Upper lobe of left lung (tissue), 4 donors: ENCODE measurements at regions not wholly inside any gene's neighbourhood (a gene's known extent, or its start where the extent isn't known, plus 50 kb on each side); places are given as distances from the start of the nearest gene placed in this dataset.

Experiments
- EP300 ChIP-seq, 4 donors: sonication (generic); formaldehyde crosslinking; IDR thresholded peaks; one replicate each; pipeline ENCODE4 v1.5.1; 2017; ENCODE audit warnings: antibody characterized with exemption in 4 of 4, control low read depth in 2 of 4
- POLR2A ChIP-seq, 4 donors: fragments of 450-650 bp; IDR thresholded peaks; one replicate each; pipeline ENCODE4 v1.5.1; 2016 to 2017; ENCODE audit warnings: antibody characterized with exemption in 4 of 4, mild to moderate bottlenecking in 2 of 4
- POLR2AphosphoS5 ChIP-seq, 2 donors: sonication (generic); formaldehyde crosslinking; IDR thresholded peaks; one replicate each; pipeline ENCODE4 v1.5.1; 2017; ENCODE audit warnings: antibody characterized with exemption in 2 of 2
- TF ChIP-seq, protein P1 (sequence below), 6 experiments: fragments of 450-650 bp in 4 of 6; fragments of 200-600 bp in 2 of 6; sonication (generic) in 2 of 6; IDR thresholded peaks; one replicate each; pipeline ENCODE4 v1.5.1; 2016 to 2019; ENCODE audit warnings: antibody characterized with exemption in 6 of 6

DNA sequence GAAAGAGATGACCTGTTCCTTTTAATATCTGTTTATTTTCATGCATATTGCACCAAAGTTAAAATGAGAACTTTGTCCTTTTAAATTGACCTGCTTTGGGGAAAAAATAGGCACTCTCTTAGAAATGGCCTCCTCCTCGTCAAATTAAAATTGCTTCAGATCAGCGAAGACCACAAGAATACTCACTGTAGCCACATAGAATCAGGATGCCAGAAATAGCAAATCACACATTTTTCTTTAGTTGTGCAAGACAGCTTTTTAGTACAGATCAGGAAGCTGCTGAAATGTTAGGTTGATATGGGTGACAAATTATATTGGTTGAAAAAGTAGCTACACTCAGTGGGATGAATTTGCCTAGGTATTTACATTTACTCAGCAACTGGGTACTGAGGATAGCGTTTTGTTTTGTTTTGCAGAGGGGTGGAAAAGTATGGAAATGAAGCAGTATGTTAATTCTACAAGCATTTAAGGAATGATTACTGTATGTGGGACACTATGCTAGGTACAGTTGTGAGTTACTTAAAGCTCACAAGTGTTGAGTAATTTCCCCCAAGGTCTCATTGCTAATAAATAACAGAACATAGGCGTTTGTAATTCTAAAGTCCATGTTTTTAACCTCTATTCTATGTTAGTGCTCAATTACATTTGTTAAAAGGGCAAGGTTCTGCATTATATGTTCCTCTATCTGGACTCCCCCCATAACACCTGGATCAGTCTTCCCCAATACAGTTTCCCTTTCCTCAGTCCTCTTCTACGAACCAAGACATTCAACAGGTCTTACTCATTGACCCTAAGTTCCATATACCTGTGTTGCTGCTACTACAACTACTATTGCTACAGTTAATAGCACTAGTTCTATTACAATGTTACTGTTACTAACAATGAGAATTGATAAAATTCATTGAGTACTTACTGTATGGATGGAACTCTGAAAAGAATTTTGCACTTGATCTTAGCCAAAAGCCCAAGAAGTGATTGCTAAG lies 99.4 kb upstream of the S1PR1 start:
- TF ChIP-seq POLR2AphosphoS5 (IDR thresholded peaks at IDR 0.05): no peak
- TF ChIP-seq, protein P1, sequence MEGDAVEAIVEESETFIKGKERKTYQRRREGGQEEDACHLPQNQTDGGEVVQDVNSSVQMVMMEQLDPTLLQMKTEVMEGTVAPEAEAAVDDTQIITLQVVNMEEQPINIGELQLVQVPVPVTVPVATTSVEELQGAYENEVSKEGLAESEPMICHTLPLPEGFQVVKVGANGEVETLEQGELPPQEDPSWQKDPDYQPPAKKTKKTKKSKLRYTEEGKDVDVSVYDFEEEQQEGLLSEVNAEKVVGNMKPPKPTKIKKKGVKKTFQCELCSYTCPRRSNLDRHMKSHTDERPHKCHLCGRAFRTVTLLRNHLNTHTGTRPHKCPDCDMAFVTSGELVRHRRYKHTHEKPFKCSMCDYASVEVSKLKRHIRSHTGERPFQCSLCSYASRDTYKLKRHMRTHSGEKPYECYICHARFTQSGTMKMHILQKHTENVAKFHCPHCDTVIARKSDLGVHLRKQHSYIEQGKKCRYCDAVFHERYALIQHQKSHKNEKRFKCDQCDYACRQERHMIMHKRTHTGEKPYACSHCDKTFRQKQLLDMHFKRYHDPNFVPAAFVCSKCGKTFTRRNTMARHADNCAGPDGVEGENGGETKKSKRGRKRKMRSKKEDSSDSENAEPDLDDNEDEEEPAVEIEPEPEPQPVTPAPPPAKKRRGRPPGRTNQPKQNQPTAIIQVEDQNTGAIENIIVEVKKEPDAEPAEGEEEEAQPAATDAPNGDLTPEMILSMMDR (IDR thresholded peaks at IDR 0.05): no peak
- no peak for TF ChIP-seq POLR2A (IDR thresholded peaks at IDR 0.05)
- no peak for TF ChIP-seq EP300 (IDR thresholded peaks at IDR 0.05)
